ENCODE measurements at regions not wholly inside any gene's neighbourhood (a gene's known extent, or its start where the extent isn't known, plus 50 kb on each side); places are given as distances from the start of the nearest gene placed in this dataset.

GRCh38 chr9:136609838-136610311, 52.8 kb upstream of the EGFL7 start:
- CTCF ChIA-PET = interaction anchor here (1.1 kb wide), 1 partner anchor 121 kb away, joined by 4 read pairs; no protein-coding TSS in a partner anchor
- intact Hi-C loops (cut with micrococcal nuclease; ENCODE audit: unreplicated experiment) = no loop called here

More at GRCh38 chr9:136609838-136610311, 52.8 kb upstream of the EGFL7 start:
- in situ Hi-C loops (cut with MboI) = no loop called here
- WGBS (ENCODE audit: insufficient coverage, insufficient replicate concordance, low lambda C conversion rate, missing lambda C conversion rate) = 51% methylated on average over 16 of the region's 17 CpGs
- ChIA-PET POLR2A (no interaction called here), RAD21 (ENCODE audit: unreplicated experiment) (interaction anchor here (1.2 kb wide), 1 partner anchor 126 kb away, joined by 3 read pairs; no protein-coding TSS in a partner anchor), SMC1A (ENCODE audit: uncharacterized antibody, unreplicated experiment) (no interaction called here)
- no peak for DNase-seq (ENCODE audit: low read depth, low spot score)
- Histone ChIP-seq H3K79me2 (ENCODE audit: control insufficient read depth, insufficient read depth, low read length) (no peaks in the 10 kb centered on the region), H3K4me1 (ENCODE audit: control insufficient read depth, insufficient read depth, low read length) (no peaks in the 10 kb centered on the region), H3K9me3 (replicated peaks; ENCODE audit: control insufficient read depth, insufficient read depth, low read length) (no peaks in the 10 kb centered on the region), H3K4me2 (ENCODE audit: control insufficient read depth, insufficient read depth) (no peak overlapping the region), H2AFZ (ENCODE audit: control insufficient read depth, low read depth, low read length) (no peak overlapping the region), H3K27me3 (replicated peaks in 1 of 2; ENCODE audit: control insufficient read depth in 2 of 2, insufficient read depth in 2 of 2, low read length in 1 of 2) (no peaks in the 10 kb centered on the region; a peak in 1 of 4 replicates), H3K4me3 (no peak overlapping the region), H3K27ac (ENCODE audit: control insufficient read depth, insufficient read depth) (no peak overlapping the region), H4K20me1 (ENCODE audit: control insufficient read depth, insufficient read depth) (no peaks in the 10 kb centered on the region), H3K36me3 (ENCODE audit: control insufficient read depth in 2 of 2, insufficient read depth in 2 of 2, low read length in 1 of 2) (no peaks in the 10 kb centered on the region), H3K9ac (ENCODE audit: control insufficient read depth, insufficient read depth, low read length) (no peak overlapping the region)
- FAIRE-seq = no peak
- no TSS peak for BruUV-seq (replicated peaks)
- ATAC-seq = 0 out of 3 replicates have a peak, but pooled peaks have one; percentile 23
- TF ChIP-seq, protein P1, sequence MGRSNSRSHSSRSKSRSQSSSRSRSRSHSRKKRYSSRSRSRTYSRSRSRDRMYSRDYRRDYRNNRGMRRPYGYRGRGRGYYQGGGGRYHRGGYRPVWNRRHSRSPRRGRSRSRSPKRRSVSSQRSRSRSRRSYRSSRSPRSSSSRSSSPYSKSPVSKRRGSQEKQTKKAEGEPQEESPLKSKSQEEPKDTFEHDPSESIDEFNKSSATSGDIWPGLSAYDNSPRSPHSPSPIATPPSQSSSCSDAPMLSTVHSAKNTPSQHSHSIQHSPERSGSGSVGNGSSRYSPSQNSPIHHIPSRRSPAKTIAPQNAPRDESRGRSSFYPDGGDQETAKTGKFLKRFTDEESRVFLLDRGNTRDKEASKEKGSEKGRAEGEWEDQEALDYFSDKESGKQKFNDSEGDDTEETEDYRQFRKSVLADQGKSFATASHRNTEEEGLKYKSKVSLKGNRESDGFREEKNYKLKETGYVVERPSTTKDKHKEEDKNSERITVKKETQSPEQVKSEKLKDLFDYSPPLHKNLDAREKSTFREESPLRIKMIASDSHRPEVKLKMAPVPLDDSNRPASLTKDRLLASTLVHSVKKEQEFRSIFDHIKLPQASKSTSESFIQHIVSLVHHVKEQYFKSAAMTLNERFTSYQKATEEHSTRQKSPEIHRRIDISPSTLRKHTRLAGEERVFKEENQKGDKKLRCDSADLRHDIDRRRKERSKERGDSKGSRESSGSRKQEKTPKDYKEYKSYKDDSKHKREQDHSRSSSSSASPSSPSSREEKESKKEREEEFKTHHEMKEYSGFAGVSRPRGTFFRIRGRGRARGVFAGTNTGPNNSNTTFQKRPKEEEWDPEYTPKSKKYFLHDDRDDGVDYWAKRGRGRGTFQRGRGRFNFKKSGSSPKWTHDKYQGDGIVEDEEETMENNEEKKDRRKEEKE (IDR thresholded peaks at IDR 0.05) = no peak
- TF ChIP-seq, protein P2, sequence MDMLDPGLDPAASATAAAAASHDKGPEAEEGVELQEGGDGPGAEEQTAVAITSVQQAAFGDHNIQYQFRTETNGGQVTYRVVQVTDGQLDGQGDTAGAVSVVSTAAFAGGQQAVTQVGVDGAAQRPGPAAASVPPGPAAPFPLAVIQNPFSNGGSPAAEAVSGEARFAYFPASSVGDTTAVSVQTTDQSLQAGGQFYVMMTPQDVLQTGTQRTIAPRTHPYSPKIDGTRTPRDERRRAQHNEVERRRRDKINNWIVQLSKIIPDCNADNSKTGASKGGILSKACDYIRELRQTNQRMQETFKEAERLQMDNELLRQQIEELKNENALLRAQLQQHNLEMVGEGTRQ (IDR thresholded peaks at IDR 0.05; ENCODE audit: borderline replicate concordance, low read depth, low read length) = no peak
- TF ChIP-seq RBBP5 (conservative IDR thresholded peaks at IDR 0.05) (no peak), EZH2 (IDR thresholded peaks at IDR 0.05; ENCODE audit: borderline replicate concordance, control insufficient read depth, low read depth, low read length) (no peak), CHD2 (IDR thresholded peaks at IDR 0.05; ENCODE audit: borderline replicate concordance, low read depth, low read length) (no peak), CHD4 (IDR thresholded peaks at IDR 0.05) (no peak), BACH1 (IDR thresholded peaks at IDR 0.05; ENCODE audit: borderline replicate concordance) (no peak), POLR2AphosphoS5 (IDR thresholded peaks at IDR 0.05; ENCODE audit: low read length) (no peak), PML (IDR thresholded peaks at IDR 0.05; ENCODE audit: low read length) (no peak), RB1 (IDR thresholded peaks at IDR 0.05; ENCODE audit: borderline replicate concordance) (no peak), IRF4 (IDR thresholded peaks at IDR 0.05; ENCODE audit: low read depth, low read length) (no peak), STAT1 (conservative IDR thresholded peaks at IDR 0.05) (no peak), MTA2 (IDR thresholded peaks at IDR 0.05; ENCODE audit: low read depth) (no peak), SUPT20H (IDR thresholded peaks at IDR 0.05; ENCODE audit: borderline replicate concordance, control insufficient read depth, low read depth, low read length) (no peak), TARDBP (IDR thresholded peaks at IDR 0.05; ENCODE audit: borderline replicate concordance) (no peak)
